Fibroblast of the aortic adventitia (primary cell): ENCODE measurements at regions not wholly inside any gene's neighbourhood (a gene's known extent, or its start where the extent isn't known, plus 50 kb on each side); places are given as distances from the start of the nearest gene placed in this dataset.

Experiments used
- DNase-seq: peaks from one replicate; pipeline ENCODE4 v3.0.0-alpha.2; 2010; ENCODE audit warnings: low read depth
- H3K4me3 ChIP-seq: 2 replicates; pipeline ENCODE4 v1.5.1; 2011; ENCODE audit warnings: low read depth, mild to moderate bottlenecking, control low read depth, low read length, moderate library complexity
- TF ChIP-seq, protein P1 (sequence below): IDR thresholded peaks from 2 replicates; pipeline ENCODE4 v1.5.1; 2011; ENCODE audit warnings: mild to moderate bottlenecking, low read length, control low read depth, inconsistent platforms; ENCODE audit not compliant: insufficient read depth

GRCh38 chr11:70729949-70730348 is 331.6 kb downstream of the CTTN start:
- DNase-seq = no peak
- TF ChIP-seq, protein P1, sequence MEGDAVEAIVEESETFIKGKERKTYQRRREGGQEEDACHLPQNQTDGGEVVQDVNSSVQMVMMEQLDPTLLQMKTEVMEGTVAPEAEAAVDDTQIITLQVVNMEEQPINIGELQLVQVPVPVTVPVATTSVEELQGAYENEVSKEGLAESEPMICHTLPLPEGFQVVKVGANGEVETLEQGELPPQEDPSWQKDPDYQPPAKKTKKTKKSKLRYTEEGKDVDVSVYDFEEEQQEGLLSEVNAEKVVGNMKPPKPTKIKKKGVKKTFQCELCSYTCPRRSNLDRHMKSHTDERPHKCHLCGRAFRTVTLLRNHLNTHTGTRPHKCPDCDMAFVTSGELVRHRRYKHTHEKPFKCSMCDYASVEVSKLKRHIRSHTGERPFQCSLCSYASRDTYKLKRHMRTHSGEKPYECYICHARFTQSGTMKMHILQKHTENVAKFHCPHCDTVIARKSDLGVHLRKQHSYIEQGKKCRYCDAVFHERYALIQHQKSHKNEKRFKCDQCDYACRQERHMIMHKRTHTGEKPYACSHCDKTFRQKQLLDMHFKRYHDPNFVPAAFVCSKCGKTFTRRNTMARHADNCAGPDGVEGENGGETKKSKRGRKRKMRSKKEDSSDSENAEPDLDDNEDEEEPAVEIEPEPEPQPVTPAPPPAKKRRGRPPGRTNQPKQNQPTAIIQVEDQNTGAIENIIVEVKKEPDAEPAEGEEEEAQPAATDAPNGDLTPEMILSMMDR = no peak

DNA sequence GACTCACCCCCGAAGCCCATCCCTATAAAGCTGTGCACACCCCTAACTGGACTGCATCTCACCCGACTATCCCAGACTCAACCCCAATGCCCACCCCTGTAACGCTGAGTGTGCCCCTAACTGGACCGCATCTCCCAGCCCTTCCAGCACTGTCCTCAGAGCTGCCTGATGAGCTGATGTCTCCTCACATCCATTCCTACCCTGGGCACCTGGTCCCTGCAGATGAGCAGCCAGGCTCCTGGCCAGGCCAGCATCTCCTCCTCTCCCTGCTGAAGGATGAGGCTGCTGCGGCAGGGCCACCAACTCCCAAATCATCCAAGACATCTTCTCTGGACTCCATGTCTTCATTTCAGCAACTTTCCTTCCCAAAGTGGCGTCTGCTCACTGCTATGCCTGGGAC is 332.1 kb downstream of the CTTN start:
- DNase-seq = no peak
- TF ChIP-seq, protein P1 = no peak

More at GRCh38 chr11:70729949-70730348, 331.6 kb downstream of the CTTN start:
- no peak overlapping the region for H3K4me3 ChIP-seq

GRCh38 chr11:70731271-70732022 is 333.1 kb downstream of the CTTN start:
- no peak for DNase-seq
- TF ChIP-seq, protein P1 = no peak
- no peak overlapping the region for H3K4me3 ChIP-seq

More for the DNA sequence above, 332.1 kb downstream of the CTTN start:
- no peak overlapping the region for H3K4me3 ChIP-seq

DNA sequence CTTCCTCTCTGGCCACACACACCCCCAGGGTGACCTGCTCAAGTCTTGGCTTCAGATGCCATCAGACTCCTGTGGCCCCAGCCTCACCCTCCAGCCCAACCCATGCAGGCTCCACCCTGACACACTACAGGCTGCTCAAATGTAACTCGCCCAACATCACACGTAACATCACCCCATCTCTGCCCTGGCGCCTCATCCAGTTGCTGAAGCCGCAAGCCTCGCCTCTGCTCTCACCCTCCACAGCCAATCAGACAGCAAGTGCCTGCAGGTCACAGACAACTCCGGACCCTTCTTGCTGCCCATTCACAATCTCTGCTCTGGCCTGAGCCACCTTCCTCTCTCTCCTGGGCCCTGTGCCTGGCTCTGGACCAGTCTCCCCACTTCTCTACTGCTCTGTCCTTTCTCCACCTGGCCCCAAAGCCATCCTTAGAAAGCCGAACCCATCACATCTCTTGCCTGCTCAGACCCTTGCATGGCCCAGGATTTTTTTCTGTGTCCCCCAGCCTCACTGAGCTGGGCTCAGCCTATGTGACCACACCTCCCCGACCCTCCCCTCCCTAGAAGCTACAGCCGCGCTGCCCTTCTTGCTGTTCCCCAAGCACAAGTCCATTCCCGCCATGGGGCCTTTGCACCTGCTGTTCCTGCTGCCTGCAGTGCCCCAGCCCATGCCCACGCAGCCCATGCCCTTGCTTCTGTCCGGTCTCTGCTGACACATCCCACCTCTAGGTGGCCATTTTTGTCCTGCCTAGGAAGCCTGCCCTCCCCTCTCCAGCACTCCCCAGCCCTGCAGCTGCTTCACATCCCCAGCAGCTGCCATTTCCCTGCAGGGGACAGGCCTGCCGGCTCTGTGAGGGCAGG is 333.9 kb downstream of the CTTN start:
- DNase-seq = no peak
- TF ChIP-seq, protein P1 = no peak
- no peak overlapping the region for H3K4me3 ChIP-seq

GRCh38 chr11:70732881-70733196 is 334.5 kb downstream of the CTTN start:
- TF ChIP-seq, protein P1 = no peak
- no peak for DNase-seq

DNA sequence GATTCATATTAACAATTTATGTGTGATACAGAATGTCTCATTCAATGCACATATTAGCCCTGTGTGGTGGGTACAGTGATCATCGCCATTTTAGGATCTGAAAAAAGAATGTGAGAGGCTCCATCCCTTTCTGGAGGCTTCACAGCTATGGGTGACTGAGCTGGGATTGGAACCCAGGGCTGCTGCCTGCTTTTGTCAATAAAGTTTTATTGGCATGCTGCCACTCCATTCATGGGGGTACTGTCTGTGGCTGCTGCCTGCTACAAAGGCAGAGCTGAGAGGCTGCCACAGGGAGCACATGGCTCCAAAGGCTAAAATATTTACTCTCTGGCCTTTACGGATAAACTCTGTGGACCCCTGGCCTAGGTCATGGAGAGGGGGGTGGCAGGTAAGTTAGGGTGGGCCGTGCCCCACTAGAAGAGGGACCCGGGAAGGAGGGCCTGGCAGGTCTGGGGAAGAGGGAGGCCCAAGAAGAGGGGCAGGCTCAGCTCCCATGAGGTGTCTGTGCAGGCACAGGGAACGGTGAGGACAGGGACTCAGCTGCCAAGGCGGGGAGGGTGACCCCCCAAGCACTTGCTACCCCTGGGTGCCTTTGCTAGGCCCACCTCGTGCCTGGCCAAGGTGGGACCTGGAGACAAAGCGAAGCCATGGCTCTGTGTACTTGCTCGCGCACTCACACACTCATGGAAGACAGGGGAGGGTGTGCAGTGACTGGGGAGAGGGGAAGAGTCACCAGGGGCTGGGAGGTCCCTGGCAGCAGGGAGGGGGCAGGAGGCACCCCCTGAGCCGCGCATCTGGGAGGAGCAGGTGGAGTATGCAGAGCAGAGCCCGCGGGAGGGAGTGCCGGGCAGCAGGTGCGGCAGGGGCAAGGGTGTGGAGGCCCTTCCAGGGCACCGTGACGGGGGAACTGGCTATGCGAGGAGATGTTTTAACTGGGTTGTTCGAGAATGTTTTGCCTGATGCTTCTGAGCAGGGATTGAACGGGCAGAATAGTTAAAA is 335.3 kb downstream of the CTTN start:
- no peak for DNase-seq
- TF ChIP-seq, protein P1 = no peak
- no peak overlapping the region for H3K4me3 ChIP-seq

More at GRCh38 chr11:70732881-70733196, 334.5 kb downstream of the CTTN start:
- no peak overlapping the region for H3K4me3 ChIP-seq
